H7 (cell line): ENCODE measurements at regions not wholly inside any gene's neighbourhood (a gene's known extent, or its start where the extent isn't known, plus 50 kb on each side); places are given as distances from the start of the nearest gene placed in this dataset.
"Not testable (repeated sequence)": the region's sequence is repeated elsewhere in the genome, so short reads cannot be mapped to it uniquely, and the experiment has no call there.

Experiments
- DNase-seq: peaks from one replicate; pipeline ENCODE4 v3.0.0; 2012
- H3K27me3 ChIP-seq: 2 replicates; pipeline ENCODE4 v1.6.0; 2011; ENCODE audit warnings: mild to moderate bottlenecking, low read length; ENCODE audit not compliant: control insufficient read depth, insufficient read depth
- H3K36me3 ChIP-seq: replicated peaks from 2 replicates; pipeline ENCODE4 v1.5.1; 2011; ENCODE audit warnings: low read length; ENCODE audit not compliant: control insufficient read depth, insufficient read depth
- H3K4me3 ChIP-seq: 2 replicates; pipeline ENCODE4 v1.5.1; 2011; ENCODE audit warnings: low read depth, mild to moderate bottlenecking, control low read depth, low read length, moderate library complexity; ENCODE audit not compliant: insufficient read depth

- no peak for DNase-seq
- Histone ChIP-seq H3K36me3 (no peaks in the 10 kb centered on the region), H3K27me3 (no peaks in the 10 kb centered on the region), H3K4me3 (no peak overlapping the region)
Measured at GRCh38 chr7:112540839-112541577, 60.2 kb downstream of the LSMEM1 start.

DNA sequence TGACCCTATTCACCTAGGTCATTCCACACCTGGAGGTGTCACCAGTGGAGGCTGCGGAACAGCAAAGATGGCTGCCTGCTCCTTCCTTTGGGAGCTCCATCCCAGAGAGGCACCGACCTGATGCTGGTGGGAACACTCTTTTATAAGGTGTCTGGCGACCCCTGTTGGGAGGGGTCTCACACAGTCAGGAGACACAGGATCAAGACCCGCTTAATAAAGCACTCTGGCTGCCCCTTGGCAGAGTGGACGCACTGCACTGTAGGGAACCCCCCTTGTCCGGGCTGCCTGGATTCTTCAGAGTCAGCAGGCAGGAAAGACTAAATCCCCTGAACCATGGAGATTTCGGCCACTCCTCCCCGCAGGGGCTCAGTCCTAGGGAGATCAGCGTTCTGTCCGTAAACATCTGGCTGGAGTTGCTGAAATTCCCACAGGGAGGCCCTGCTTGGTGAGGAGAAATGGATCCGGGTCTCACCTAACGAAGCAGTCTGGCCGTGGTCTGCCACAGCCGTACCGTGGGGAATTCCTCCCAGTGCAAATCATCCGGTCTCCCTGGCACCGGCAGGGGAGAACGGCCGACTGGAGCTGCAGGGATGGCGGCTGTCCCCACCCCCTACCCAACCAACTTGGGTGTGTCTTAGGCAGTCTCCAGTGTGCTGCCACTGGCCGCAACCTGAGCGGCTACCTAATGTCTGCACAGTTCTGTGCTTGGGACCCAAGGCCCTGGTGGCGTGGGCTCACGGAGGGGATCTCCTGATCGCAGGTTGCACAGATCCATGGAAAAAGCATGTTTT lies 66.1 kb downstream of the LSMEM1 start:
- Histone ChIP-seq H3K27me3 (no peaks in the 10 kb centered on the region; the same call in 1 of the 2 replicates), H3K4me3 (no peak overlapping the region), H3K36me3 (no peaks in the 10 kb centered on the region)
- peak; percentile 19 for DNase-seq

DNA sequence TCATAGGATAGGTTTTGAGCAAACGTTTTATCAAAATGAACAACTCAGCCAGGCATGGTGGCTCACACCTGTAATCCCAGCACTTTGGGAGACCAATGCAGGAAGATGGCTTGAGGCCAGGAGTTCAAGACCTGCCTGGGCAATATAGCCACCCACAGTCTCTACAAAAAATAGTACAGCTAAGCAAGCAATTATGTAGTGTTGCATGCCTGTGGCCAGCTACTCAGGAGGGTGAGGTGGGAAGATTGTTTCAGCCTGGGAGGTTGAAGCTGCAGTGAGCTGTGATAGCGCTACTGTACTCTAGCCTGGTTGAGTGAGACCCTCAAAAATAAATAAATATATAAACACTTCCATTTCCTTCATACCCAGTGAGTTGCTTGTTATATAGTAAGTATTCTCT lies 67.1 kb downstream of the LSMEM1 start:
- no peak for DNase-seq

GRCh38 chr7:112550468-112551060 lies 69.8 kb downstream of the LSMEM1 start:
- H3K4me3 ChIP-seq, result no peak overlapping the region
- no peaks in the 10 kb centered on the region for H3K36me3 ChIP-seq
- peak; percentile 55 for DNase-seq
- H3K27me3 ChIP-seq, result no peaks in the 10 kb centered on the region; the same call in 1 of the 2 replicates

More for the DNA sequence above, 67.1 kb downstream of the LSMEM1 start:
- H3K36me3 ChIP-seq, result no peaks in the 10 kb centered on the region
- no peak overlapping the region for H3K4me3 ChIP-seq
- no peaks in the 10 kb centered on the region; the same call in 1 of the 2 replicates for H3K27me3 ChIP-seq

- not testable (repeated sequence) for H3K27me3 ChIP-seq, DNase-seq, H3K36me3 ChIP-seq, H3K4me3 ChIP-seq
Measured at GRCh38 chr7:112551521-112551920, 70.7 kb downstream of the LSMEM1 start.

GRCh38 chr7:112554591-112554990 lies 73.8 kb downstream of the LSMEM1 start:
- no peak overlapping the region for H3K4me3 ChIP-seq
- H3K36me3 ChIP-seq, result no peaks in the 10 kb centered on the region
- DNase-seq, result no peak
- H3K27me3 ChIP-seq, result no peaks in the 10 kb centered on the region

DNA sequence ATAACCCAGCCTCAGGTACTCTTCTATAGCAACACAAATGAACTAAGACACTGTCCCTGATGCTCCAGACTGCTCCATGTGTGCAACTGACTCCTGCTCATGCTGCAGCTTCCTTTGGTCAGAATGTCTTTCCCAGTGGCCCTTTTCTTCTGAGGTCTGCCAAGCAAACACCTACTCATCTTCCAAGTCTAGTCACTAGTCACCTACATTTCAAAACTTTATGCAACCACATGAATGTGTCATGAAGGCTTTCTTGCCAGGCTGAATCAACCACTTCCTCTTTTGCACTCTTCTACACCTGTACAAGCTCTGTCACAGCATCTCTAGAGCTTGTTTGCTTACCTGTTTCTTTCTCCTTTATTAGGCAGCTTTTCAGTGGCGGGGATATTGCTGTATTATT lies 75.8 kb downstream of the LSMEM1 start:
- H3K27me3 ChIP-seq, result no peaks in the 10 kb centered on the region
- no peaks in the 10 kb centered on the region for H3K36me3 ChIP-seq
- DNase-seq, result no peak
- no peak overlapping the region for H3K4me3 ChIP-seq

DNA sequence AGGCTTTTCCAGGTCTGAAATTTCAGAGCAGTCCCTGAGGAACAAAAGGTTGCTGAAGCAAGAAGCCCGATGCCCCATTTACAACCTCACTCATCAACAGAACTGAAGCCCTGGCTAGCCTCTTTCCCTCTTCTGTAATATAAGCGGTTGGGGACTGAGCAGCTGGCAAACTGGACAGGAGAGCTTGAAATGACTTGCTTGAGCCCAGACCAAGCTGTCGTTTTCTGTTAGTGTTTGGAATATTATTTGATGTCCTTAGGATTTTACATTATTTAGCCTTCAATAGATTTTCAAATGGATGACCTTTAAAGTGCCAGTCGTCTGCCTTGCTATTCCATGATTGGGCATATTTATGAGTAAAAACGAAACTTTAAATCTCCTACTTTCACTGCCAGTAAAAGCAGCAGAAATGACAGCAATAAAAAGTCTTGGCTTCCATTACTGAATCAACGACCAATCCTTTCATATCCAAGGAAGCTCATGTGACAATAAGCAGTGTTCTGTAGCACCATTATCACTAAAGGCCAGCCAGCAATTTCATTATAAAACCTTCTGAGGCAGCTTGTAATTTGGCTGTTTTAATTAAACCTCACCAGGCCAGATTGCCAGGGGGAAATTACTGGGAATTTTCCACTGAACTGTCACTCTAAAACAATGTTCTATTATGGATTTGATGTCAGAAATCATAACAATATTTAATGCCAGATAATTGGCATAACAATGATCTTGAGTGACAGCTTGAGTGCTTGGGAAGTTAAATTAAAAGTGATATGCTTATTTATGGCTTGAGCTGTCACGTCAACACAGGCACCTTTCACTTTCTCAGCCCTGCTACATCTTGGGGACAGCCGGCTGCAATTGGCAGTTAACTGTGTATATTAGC lies 85.9 kb downstream of the LSMEM1 start:
- no peaks in the 10 kb centered on the region for H3K36me3 ChIP-seq
- no peak for DNase-seq
- H3K4me3 ChIP-seq, result no peak overlapping the region
- no peaks in the 10 kb centered on the region for H3K27me3 ChIP-seq

- DNase-seq, result no peak
- H3K4me3 ChIP-seq, result no peak overlapping the region
Measured at GRCh38 chr7:112567388-112567787, 86.6 kb downstream of the LSMEM1 start.

GRCh38 chr7:112571852-112572607 lies 91.2 kb downstream of the LSMEM1 start:
- H3K27me3 ChIP-seq, result no peaks in the 10 kb centered on the region; the same call in 1 of the 2 replicates
- no peak overlapping the region for H3K4me3 ChIP-seq
- no peaks in the 10 kb centered on the region for H3K36me3 ChIP-seq
- DNase-seq, result peak; percentile 6

More at GRCh38 chr7:112567388-112567787, 86.6 kb downstream of the LSMEM1 start:
- no peaks in the 10 kb centered on the region for H3K36me3 ChIP-seq
- H3K27me3 ChIP-seq, result no peaks in the 10 kb centered on the region

DNA sequence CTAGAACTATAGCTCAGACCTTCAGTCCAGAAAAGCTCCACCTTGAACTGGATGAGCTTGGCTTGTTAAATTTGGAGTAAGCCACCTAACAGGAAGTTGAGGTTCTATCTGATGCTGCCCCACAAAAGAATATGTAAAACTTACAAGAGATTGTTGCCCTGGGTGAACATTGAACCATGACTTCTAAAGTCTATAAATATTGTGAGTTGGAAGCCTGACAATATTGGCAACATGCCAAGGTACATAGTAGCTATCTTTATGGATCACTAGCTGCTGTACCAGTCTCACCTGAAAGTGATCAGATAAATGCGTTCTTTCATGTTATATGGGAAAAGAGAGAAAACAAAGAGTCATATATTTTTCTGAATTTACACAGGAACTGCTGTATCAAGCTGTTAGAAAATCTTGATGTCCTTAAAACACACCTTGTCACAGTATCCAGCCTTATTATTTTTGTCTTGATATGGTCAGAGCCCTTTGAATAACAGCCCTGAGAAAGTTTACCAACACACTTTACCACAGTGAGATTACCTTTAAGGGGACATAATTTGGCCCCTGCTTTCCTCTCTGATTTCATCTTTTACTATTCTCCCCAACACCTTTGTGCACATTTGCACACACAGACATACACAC lies 92.0 kb downstream of the LSMEM1 start:
- no peaks in the 10 kb centered on the region for H3K36me3 ChIP-seq
- no peak overlapping the region for H3K4me3 ChIP-seq
- no peak for DNase-seq
- no peaks in the 10 kb centered on the region; the same call in 1 of the 2 replicates for H3K27me3 ChIP-seq

DNA sequence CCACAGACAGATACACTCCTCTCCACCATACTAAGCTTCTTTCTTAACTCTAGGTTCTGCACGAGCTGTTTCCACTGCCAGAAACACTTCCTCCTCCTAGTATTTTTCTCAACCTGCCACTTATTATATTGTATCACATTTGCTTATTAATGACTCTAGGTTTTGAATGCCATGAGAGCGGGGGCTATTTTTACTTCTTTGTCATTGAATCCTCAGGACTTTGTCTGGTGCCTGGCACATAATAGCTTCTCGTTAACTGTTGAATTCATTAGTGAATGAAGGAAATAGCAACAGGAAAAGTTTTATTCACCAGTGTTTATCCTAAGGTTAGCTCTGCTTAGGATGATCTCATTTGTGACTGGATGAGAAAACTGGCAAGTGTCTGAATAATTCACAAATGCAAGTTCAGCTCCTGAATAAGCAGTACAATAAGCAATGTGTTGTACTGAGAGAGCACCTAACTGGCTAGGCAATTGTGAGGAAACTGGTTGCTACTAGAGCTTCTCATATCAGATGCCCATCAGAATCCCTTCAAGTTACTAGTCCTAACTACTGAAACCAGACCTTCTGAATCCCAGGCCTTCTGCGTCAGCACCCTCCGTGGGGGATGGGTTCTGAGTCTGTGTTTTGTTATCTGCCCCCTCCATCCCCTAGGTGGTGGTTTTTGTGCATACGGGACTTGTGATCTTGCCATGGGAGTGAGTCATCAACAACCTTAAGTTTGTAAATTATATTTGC lies 92.7 kb downstream of the LSMEM1 start:
- Histone ChIP-seq H3K4me3 (no peak overlapping the region), H3K27me3 (no peaks in the 10 kb centered on the region; the same call in 1 of the 2 replicates), H3K36me3 (no peaks in the 10 kb centered on the region)
- no peak for DNase-seq

DNA sequence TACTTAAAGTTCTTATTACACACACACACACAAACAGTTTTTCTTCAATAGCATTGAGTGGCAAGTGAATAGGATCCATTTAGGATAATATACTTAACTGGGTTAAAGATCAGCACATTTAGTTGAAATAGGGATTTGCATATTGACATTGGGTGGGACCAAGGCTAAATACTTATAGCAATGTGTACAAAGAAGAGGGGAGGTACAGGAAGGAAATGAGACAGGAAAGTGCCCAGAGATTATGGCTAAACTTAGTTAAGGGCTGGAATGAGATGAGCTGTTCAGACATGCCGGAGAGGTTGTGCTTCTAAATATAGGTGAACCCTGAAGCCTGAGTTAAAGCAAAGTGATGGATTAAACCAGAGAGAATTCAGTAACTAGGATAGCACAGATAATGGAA lies 95.1 kb downstream of the LSMEM1 start:
- no peak for DNase-seq
- Histone ChIP-seq H3K4me3 (no peak overlapping the region), H3K36me3 (no peaks in the 10 kb centered on the region), H3K27me3 (no peaks in the 10 kb centered on the region; the same call in 1 of the 2 replicates)
